Spleen (tissue), 11 donors: ENCODE measurements at regions not wholly inside any gene's neighbourhood (a gene's known extent, or its start where the extent isn't known, plus 50 kb on each side); places are given as distances from the start of the nearest gene placed in this dataset.

ENCODE experiments used
- DNase-seq: peaks from one replicate; pipeline ENCODE4 v3.0.0-alpha.2; 2020
- H3K27ac ChIP-seq, 8 donors: fragments of 200-600 bp; sonication (generic) in 7 of 8; 1 replicate in 4 of 8; 2 replicates in 4 of 8; pipeline versions ENCODE4 v1.5.0 to v1.8.0; 2016 to 2021; ENCODE audit warnings: inconsistent platforms in 4 of 8, mild to moderate bottlenecking in 4 of 8, moderate library complexity in 1 of 8
- H3K27me3 ChIP-seq, 7 donors: fragments of 200-600 bp; sonication (generic) in 6 of 7; replicated peaks in 1 of 7; 1 replicate in 4 of 7; 2 replicates in 3 of 7; pipeline versions ENCODE4 v1.5.0 to v1.8.0; 2016 to 2021; ENCODE audit warnings: inconsistent platforms in 3 of 7, mild to moderate bottlenecking in 1 of 7
- H3K36me3 ChIP-seq, 6 donors: fragments of 200-600 bp; sonication (generic) in 5 of 6; 1 replicate in 4 of 6; 2 replicates in 2 of 6; pipeline versions ENCODE4 v1.5.0 to v1.8.0; 2016 to 2021; ENCODE audit warnings: inconsistent platforms in 2 of 6
- H3K4me1 ChIP-seq, 6 donors: fragments of 200-600 bp; sonication (generic) in 5 of 6; 1 replicate in 3 of 6; 2 replicates in 3 of 6; pipeline versions ENCODE4 v1.5.0 to v1.8.0; 2016 to 2021; ENCODE audit warnings: inconsistent platforms in 3 of 6
- H3K4me3 ChIP-seq, 8 donors: fragments of 200-600 bp; sonication (generic) in 7 of 8; 1 replicate in 4 of 8; 2 replicates in 4 of 8; pipeline versions ENCODE4 v1.5.0 to v1.8.0; 2016 to 2021; ENCODE audit warnings: inconsistent platforms in 4 of 8, mild to moderate bottlenecking in 4 of 8, moderate library complexity in 2 of 8
- H3K9me3 ChIP-seq, 8 donors: fragments of 200-600 bp; sonication (generic) in 7 of 8; 1 replicate in 4 of 8; 2 replicates in 4 of 8; pipeline versions ENCODE4 v1.5.0 to v1.8.0; 2016 to 2021; ENCODE audit warnings: inconsistent platforms in 4 of 8
- CTCF ChIP-seq, 11 experiments: fragments of 200-600 bp in 7 of 11; fragments of 450-650 bp in 4 of 11; sonication (generic) in 4 of 11; IDR thresholded peaks in 8 of 11; conservative IDR thresholded peaks in 3 of 11; 1 replicate in 7 of 11; 2 replicates in 4 of 11; pipeline versions ENCODE4 v1.4.0 to v1.8.0; 2016 to 2021; ENCODE audit warnings: antibody characterized with exemption in 11 of 11, inconsistent platforms in 4 of 11, mild to moderate bottlenecking in 1 of 11
- POLR2A ChIP-seq, 3 donors: fragments of 450-650 bp; IDR thresholded peaks; one replicate each; pipeline ENCODE4 v1.5.1; 2017; ENCODE audit warnings: antibody characterized with exemption in 3 of 3, mild to moderate bottlenecking in 1 of 3
- POLR2AphosphoS5 ChIP-seq, 3 donors: sonication (generic); formaldehyde crosslinking; IDR thresholded peaks; one replicate each; pipeline ENCODE4 v1.5.1; 2017; ENCODE audit warnings: antibody characterized with exemption in 3 of 3
- WGBS, 5 donors: extraction: QIAGEN DNeasy Blood & Tissue Kit in 3 of 5; methylation state at CpG; one replicate each; pipeline versions ENCODE4 v1.1.5 to v1.1.7; 2013 to 2018; 5-methylcytosine and 5-hydroxymethylcytosine counted together
- intact Hi-C: fragments of 100-400 bp; cut with DNase I; formaldehyde crosslinking; loops from one replicate; pipeline ENCODE4 v1.15.0; 2023; ENCODE audit warnings: low total_unique reads
- donor health status: healthy with polysubstance abuse.
- donor health status: DM: no; HTN: no; CAD: no; lungs with moderate emphysema.
- donor health status: DM: no; HTN: no; CAD: no.
- donor health status: Bipolar disorder and iron deficiency.
- donor health status: healthy.
- donor health status: DM: no; HTN: no; CAD: no.
- donor health status: DM: yes; HTN: yes; CAD: no.

GRCh38 chr11:14579646-14580045 lies 59.5 kb upstream of the PSMA1 start:
- intact Hi-C loops, result no loop called here
- H3K27me3 ChIP-seq, result no peaks in the 10 kb centered on the region
- H3K27ac ChIP-seq, result peak overlapping the region in 7 of 8 donors; percentile 74 to 90 (median 83)
- peaks cover 6 to 33% (median 26%) of the 10 kb centered on the region in 6 donors for H3K4me1 ChIP-seq
- DNase-seq, result no peak
- no peaks in the 10 kb centered on the region for H3K36me3 ChIP-seq
- H3K4me3 ChIP-seq, result no peak overlapping the region
- no peak for TF ChIP-seq POLR2A (IDR thresholded peaks at IDR 0.05)
- no peak for TF ChIP-seq POLR2AphosphoS5 (IDR thresholded peaks at IDR 0.05)
- TF ChIP-seq CTCF (IDR thresholded peaks at IDR 0.05 in 8 of 11, conservative IDR thresholded peaks at IDR 0.05 in 3 of 11), result no peak
- peaks cover 0 to 8% (median 0%) of the 10 kb centered on the region in 8 donors for H3K9me3 ChIP-seq

- intact Hi-C loops, result no loop called here
Measured at GRCh38 chr11:14582793-14583192, 60.8 kb upstream of the PDE3B start.

GRCh38 chr11:14583252-14584034 lies 60.2 kb upstream of the PDE3B start:
- Histone ChIP-seq H3K4me3 (no peak overlapping the region), H3K27ac (no peak overlapping the region), H3K27me3 (no peaks in the 10 kb centered on the region), H3K4me1 (peaks cover 0 to 30% (median 14%) of the 10 kb centered on the region in 6 donors), H3K36me3 (no peaks in the 10 kb centered on the region), H3K9me3 (no peaks in the 10 kb centered on the region)
- DNase-seq, result no peak
- no peak for TF ChIP-seq POLR2AphosphoS5 (IDR thresholded peaks at IDR 0.05)
- no peak for TF ChIP-seq CTCF (IDR thresholded peaks at IDR 0.05 in 8 of 11, conservative IDR thresholded peaks at IDR 0.05 in 3 of 11)
- TF ChIP-seq POLR2A (IDR thresholded peaks at IDR 0.05), result no peak
- intact Hi-C loops, result no loop called here
- WGBS, 5 donors, result 75 to 81% (median 76%) methylated on average over 8 of the region's 8 CpGs

More at GRCh38 chr11:14582793-14583192, 60.8 kb upstream of the PDE3B start:
- TF ChIP-seq POLR2A (IDR thresholded peaks at IDR 0.05), result no peak
- TF ChIP-seq CTCF (IDR thresholded peaks at IDR 0.05 in 8 of 11, conservative IDR thresholded peaks at IDR 0.05 in 3 of 11), result no peak
- TF ChIP-seq POLR2AphosphoS5 (IDR thresholded peaks at IDR 0.05), result no peak
- no peak for DNase-seq
- H3K27me3 ChIP-seq, result no peaks in the 10 kb centered on the region
- 97 to 99% (median 97%) methylated on average over 6 of the region's 6 CpGs for WGBS, 5 donors
- no peak overlapping the region for H3K4me3 ChIP-seq
- H3K9me3 ChIP-seq, result no peaks in the 10 kb centered on the region
- H3K4me1 ChIP-seq, result peaks cover 6 to 36% (median 21%) of the 10 kb centered on the region in 6 donors
- H3K27ac ChIP-seq, result no peak overlapping the region
- no peaks in the 10 kb centered on the region for H3K36me3 ChIP-seq

GRCh38 chr11:14584035-14584363 lies 59.6 kb upstream of the PDE3B start:
- no peak for DNase-seq
- no peak for TF ChIP-seq CTCF (IDR thresholded peaks at IDR 0.05 in 8 of 11, conservative IDR thresholded peaks at IDR 0.05 in 3 of 11)
- no peak for TF ChIP-seq POLR2AphosphoS5 (IDR thresholded peaks at IDR 0.05)
- no peak for TF ChIP-seq POLR2A (IDR thresholded peaks at IDR 0.05)
- Histone ChIP-seq H3K36me3 (no peaks in the 10 kb centered on the region), H3K27me3 (no peaks in the 10 kb centered on the region), H3K9me3 (no peaks in the 10 kb centered on the region), H3K27ac (no peak overlapping the region), H3K4me1 (peaks cover 0 to 24% (median 9%) of the 10 kb centered on the region in 6 donors), H3K4me3 (no peak overlapping the region)
- WGBS, 5 donors, result 81 to 95% (median 89%) methylated on average over 3 of the region's 3 CpGs
- intact Hi-C loops, result no loop called here
